ENCODE measurements at regions not wholly inside any gene's neighbourhood (a gene's known extent, or its start where the extent isn't known, plus 50 kb on each side); places are given as distances from the start of the nearest gene placed in this dataset.
A peak's percentile ranks its signal among the peaks of the same experiment; 100 is the strongest.

DNA sequence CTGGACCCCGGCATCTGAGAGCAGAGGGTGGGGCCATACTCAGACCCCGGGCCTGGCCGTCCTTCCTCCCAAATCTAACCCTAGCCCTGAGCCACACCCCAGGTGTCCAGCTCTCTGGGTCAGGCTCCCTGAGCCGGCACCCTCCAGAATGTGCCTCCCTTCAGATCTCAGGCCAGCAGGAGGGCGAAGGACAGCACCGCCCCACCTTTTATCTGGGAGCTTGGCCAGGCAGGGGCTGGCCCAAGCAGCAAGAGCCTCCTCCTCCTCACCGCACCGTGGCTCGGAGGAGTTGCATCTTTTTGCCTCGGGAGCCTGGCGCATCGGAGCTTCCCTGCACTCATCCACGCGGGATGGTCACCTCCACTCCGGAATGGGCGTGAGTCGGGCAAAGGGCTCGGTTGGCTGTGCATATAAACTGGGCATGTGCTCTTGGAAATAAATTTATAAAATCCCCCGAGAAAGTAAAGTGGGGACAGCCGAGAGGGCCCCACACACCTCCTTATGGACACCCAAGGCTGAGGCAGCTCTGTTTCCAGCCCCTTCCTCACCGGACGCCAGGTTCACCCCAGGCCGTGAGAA, 69.1 kb upstream of the CTDP1 start:
- Histone ChIP-seq H3K4me1 (ENCODE audit: control insufficient read depth, insufficient read depth, low read length) (peaks cover 5% of the 10 kb centered on the region), H3K27ac (ENCODE audit: low read length) (no peak overlapping the region), H3K4me3 (ENCODE audit: low read length) (no peak overlapping the region), H3K27me3 (ENCODE audit: control insufficient read depth, insufficient read depth, low read length) (peaks cover 23% of the 10 kb centered on the region), H3K9me3 (replicated peaks; ENCODE audit: control insufficient read depth, low read depth, low read length) (no peaks in the 10 kb centered on the region), H3K36me3 (ENCODE audit: control insufficient read depth, insufficient read depth, low read length) (no peaks in the 10 kb centered on the region)
- DNase-seq, result no peak
- WGBS (ENCODE audit: insufficient coverage), result 58% methylated on average over 9 of the region's 23 CpGs

DNA sequence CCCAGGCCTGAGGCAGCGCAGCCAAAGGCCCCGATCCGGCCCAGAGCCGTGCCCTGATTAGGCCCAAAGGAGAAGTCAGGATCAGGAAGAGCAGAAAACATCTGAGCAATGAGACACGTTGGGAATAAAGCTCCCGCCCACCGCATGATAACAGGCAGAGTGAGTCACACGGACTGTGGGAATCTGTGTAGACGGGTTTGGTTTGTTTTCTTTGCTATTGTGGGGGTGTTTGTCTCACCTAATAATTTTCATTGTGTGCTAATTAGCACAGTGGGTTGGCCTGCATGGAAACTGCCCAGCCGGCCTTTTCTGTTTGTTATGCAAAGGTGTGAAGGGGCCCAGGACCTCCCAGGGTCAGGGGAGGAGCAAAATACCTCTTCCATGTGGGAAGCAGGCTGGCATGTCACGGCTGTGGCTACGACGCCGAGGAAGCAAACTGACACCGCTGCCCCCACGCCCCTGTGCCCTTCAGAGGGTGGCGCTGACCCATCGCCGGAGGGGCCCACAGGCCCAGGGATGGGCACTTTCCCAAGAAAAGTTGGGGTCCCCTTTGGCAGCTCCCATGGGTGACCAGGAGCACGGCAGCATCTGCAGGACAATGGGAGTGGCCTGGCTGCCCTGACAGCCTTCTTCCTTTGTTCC, 68.4 kb upstream of the CTDP1 start:
- Histone ChIP-seq H3K36me3 (ENCODE audit: control insufficient read depth, insufficient read depth, low read length) (no peaks in the 10 kb centered on the region), H3K4me1 (ENCODE audit: control insufficient read depth, insufficient read depth, low read length) (peaks cover 4% of the 10 kb centered on the region), H3K27me3 (ENCODE audit: control insufficient read depth, insufficient read depth, low read length) (peaks cover 24% of the 10 kb centered on the region), H3K27ac (ENCODE audit: low read length) (no peak overlapping the region), H3K9me3 (replicated peaks; ENCODE audit: control insufficient read depth, low read depth, low read length) (no peaks in the 10 kb centered on the region), H3K4me3 (ENCODE audit: low read length) (no peak overlapping the region)
- DNase-seq, result peak; percentile 55
- 65% methylated on average over 11 of the region's 20 CpGs for WGBS (ENCODE audit: insufficient coverage)

DNA sequence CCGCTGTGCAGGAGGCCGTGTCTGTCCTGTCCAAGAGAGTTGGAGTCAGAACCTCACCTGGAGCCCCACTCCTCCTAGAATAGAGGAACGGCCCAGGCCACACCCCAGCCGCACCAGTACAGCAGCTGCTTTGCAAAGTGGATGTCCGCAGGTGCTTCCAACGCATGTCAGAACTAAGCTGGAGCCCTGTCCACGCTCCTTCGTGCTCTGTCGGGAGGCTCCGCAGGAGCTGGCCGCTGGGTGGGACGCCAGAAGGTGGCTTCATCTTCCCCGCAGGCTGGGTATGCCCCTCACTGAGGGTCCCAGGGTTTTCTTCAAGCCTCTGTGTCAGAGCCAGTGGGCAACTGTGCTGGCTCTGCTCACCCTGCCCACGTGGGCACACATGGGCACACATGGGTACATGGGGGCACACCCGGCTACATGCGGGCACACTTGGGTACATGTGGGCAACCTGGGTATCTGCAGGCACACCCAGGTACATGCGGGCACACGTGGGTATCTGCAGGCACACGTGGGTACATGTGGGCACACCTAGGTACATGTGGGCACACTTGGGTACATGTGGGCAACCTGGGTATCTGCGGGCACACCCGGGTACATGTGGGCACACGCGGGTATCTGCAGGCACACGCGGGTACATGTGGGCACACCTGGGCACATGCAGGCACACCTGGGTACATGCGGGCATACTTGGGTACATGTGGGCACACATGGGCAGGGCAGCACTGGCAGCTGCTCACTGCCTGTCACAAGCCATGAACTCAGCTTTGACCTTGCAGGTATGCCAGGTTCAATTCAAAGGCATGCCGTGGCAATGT, 67.1 kb upstream of the CTDP1 start:
- no peak for DNase-seq
- H3K4me1 ChIP-seq (ENCODE audit: control insufficient read depth, insufficient read depth, low read length), result peaks cover 4% of the 10 kb centered on the region

DNA sequence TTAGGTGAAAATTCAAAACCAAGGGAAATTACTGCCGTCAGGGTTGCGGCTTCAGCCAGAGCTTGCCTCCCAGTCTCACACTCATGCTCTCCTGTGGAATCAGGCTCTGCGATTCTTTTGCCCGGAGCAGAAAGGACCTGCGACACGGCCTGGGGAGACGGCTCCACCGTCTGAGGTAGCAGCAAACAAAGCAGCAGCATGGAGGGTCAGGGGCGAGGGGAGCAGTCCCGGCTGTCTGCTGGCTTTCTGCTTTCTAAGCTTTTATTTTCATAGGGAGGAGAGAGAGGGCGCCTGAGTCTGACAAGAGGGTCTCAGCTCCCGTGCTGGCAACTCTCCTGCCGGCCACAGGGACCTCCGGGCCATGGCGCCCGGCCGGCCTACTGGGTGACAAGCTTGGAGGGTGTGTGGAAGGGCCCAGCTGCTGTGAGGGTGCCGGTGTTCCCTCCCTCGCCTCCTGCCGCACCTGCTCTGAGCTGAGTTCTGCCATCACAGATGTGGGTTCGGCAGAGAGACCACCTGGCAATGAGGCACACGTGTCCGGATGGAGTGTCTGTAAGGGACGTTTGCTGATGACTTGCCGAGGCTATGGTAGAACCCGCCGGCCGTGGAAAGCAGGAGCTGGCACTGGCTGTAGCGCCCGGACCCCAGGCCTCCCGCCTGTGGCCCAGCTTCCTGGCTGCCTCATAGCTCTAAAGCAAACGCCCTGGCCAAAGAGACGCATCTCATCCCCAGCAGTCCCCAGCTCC, 66.2 kb upstream of the CTDP1 start:
- Histone ChIP-seq H3K36me3 (ENCODE audit: control insufficient read depth, insufficient read depth, low read length) (no peaks in the 10 kb centered on the region), H3K4me1 (ENCODE audit: control insufficient read depth, insufficient read depth, low read length) (peaks cover 4% of the 10 kb centered on the region), H3K4me3 (ENCODE audit: low read length) (no peak overlapping the region), H3K27ac (ENCODE audit: low read length) (no peak overlapping the region), H3K9me3 (replicated peaks; ENCODE audit: control insufficient read depth, low read depth, low read length) (no peaks in the 10 kb centered on the region), H3K27me3 (ENCODE audit: control insufficient read depth, insufficient read depth, low read length) (peaks cover 27% of the 10 kb centered on the region)
- 69% methylated on average over 22 of the region's 33 CpGs for WGBS (ENCODE audit: insufficient coverage)
- DNase-seq, result no peak

More for the DNA sequence above, 67.1 kb upstream of the CTDP1 start:
- H3K36me3 ChIP-seq (ENCODE audit: control insufficient read depth, insufficient read depth, low read length), result no peaks in the 10 kb centered on the region
- H3K27ac ChIP-seq (ENCODE audit: low read length), result no peak overlapping the region
- peaks cover 27% of the 10 kb centered on the region for H3K27me3 ChIP-seq (ENCODE audit: control insufficient read depth, insufficient read depth, low read length)
- no peak overlapping the region for H3K4me3 ChIP-seq (ENCODE audit: low read length)
- WGBS (ENCODE audit: insufficient coverage), result 89% methylated on average over 27 of the region's 27 CpGs
- no peaks in the 10 kb centered on the region for H3K9me3 ChIP-seq (replicated peaks; ENCODE audit: control insufficient read depth, low read depth, low read length)

DNA sequence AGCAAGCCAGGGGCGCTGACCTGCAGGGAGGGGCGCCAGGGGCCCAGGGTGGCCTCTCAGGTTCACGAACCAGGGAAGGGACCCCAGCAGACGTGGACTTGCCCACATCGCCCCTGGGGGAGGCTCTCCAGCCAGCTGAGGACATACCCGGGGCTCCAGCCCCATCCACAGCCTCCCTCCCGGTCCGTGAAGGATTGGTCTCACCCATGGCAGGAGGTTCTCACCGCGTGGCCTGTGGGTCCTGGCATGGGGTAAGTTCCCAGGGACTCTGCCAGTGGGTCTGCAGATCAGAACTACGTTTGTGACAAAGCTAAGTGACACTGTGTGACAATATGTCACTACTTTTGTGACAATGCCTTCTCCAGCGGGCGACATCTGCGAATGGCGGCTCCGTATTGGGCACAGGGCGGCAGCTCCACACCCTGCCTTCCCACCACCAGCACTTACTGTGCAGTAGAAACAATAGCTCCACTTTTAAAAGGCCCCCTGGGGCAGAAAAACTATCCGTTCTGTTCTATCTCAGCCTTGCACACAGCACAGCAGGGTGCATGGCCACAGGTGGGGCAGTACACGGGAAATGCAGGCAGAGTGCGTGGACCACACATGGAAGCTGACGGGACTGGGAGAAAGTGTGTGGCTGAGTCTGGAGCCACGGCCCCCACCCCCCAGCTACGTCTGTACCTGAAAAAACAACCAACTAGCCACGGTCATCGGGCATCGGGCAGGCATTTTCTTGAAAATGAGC, 65.2 kb upstream of the CTDP1 start:
- 81% methylated on average over 22 of the region's 26 CpGs for WGBS (ENCODE audit: insufficient coverage)
- no peak for DNase-seq
- H3K4me1 ChIP-seq (ENCODE audit: control insufficient read depth, insufficient read depth, low read length), result peaks cover 4% of the 10 kb centered on the region

DNA sequence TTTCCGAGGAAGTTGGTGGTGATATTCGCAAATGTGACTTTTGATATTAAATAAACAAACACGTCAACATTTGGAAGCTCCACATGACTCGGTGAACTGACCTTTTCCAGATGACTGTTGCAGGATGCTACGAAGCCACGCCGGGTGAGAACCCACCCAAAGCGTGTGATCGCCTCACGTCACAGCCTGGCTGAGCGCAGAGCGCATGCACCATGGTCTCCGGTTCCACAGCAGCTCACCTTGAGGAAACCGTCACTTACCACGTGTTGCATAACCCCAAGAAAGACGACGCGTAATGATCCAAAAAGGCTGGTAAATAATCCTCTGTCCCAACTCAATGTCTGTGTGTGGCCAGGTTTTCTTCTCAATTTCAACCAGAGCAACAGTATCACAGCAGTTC, 64.5 kb upstream of the CTDP1 start:
- H3K4me3 ChIP-seq (ENCODE audit: low read length), result no peak overlapping the region

More for the DNA sequence above, 65.2 kb upstream of the CTDP1 start:
- Histone ChIP-seq H3K36me3 (ENCODE audit: control insufficient read depth, insufficient read depth, low read length) (no peaks in the 10 kb centered on the region), H3K27ac (ENCODE audit: low read length) (no peak overlapping the region), H3K4me3 (ENCODE audit: low read length) (no peak overlapping the region), H3K27me3 (ENCODE audit: control insufficient read depth, insufficient read depth, low read length) (peaks cover 20% of the 10 kb centered on the region), H3K9me3 (replicated peaks; ENCODE audit: control insufficient read depth, low read depth, low read length) (no peaks in the 10 kb centered on the region)

DNA sequence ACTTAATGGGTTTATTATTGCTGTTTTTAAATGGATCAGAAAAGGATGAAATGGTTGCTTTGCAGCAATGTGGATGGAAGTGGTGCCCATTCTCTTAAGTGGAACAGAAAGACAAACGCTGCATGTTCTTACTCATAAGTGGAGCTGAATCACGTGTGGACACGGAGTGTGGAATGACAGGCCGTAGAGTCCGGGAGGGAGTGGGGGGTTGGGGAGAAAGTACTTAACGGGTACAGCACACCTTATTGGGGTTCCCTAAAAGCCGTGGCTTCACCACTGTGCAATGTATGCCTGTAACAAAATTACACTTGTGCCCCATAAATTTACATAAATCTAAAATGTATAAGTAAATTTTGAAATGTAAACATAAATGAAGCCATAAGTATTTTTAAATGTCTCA, 64.0 kb upstream of the CTDP1 start:
- H3K4me3 ChIP-seq (ENCODE audit: low read length), result no peak overlapping the region
- peaks cover 4% of the 10 kb centered on the region for H3K4me1 ChIP-seq (ENCODE audit: control insufficient read depth, insufficient read depth, low read length)
- no peak for DNase-seq
- H3K27me3 ChIP-seq (ENCODE audit: control insufficient read depth, insufficient read depth, low read length), result peaks cover 16% of the 10 kb centered on the region
- WGBS (ENCODE audit: insufficient coverage), result 63% methylated on average over 2 of the region's 7 CpGs
- no peak overlapping the region for H3K27ac ChIP-seq (ENCODE audit: low read length)
- peaks cover 3% of the 10 kb centered on the region for H3K9me3 ChIP-seq (replicated peaks; ENCODE audit: control insufficient read depth, low read depth, low read length)
- H3K36me3 ChIP-seq (ENCODE audit: control insufficient read depth, insufficient read depth, low read length), result no peaks in the 10 kb centered on the region

More for the DNA sequence above, 64.5 kb upstream of the CTDP1 start:
- H3K27me3 ChIP-seq (ENCODE audit: control insufficient read depth, insufficient read depth, low read length), result peaks cover 16% of the 10 kb centered on the region
- H3K4me1 ChIP-seq (ENCODE audit: control insufficient read depth, insufficient read depth, low read length), result peaks cover 4% of the 10 kb centered on the region
- no peak overlapping the region for H3K27ac ChIP-seq (ENCODE audit: low read length)
- 76% methylated on average over 15 of the region's 18 CpGs for WGBS (ENCODE audit: insufficient coverage)
- peaks cover 3% of the 10 kb centered on the region for H3K9me3 ChIP-seq (replicated peaks; ENCODE audit: control insufficient read depth, low read depth, low read length)
- H3K36me3 ChIP-seq (ENCODE audit: control insufficient read depth, insufficient read depth, low read length), result no peaks in the 10 kb centered on the region
- no peak for DNase-seq

DNA sequence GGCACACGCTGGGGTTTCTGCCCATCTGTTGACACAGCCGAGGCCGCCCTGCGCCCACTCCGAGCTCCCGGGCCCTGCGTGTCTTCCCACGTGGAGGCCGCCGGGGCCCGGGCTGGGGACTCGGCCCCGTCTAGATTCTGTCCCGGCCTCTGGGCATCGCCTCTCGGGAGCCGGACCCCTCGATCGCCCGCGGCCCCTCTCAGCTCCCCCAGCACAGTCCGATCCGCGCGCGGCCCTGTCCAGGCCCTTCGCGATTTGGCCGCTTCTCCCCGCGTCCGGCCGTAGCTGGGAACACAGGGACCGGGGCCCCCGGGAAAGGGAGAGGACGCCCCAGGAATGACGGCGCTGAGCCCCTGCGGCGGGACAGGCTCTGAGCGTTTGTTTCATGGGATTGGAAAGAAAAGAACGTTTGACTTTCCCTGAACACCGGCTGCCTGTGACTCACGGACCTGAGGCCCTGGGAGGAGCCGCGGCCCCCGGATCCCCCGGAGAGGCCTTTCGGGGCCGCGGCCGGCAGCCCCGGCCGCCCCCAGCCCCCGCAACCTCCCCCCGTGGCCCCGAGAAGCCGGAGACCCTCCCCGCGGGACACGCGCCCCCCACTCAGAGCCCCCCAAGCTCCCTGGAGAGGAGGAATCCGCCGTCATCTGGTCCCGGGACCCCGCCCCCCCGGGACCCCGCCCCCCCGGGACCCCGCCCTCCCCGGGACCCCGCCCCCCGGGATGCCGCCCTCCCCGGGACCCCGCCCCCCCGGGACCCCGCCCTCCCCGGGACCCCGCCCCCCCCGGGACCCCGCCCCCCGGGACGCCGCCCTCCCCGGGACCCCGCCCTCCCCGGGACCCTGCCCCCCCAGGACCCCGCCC, 62.7 kb upstream of the CTDP1 start:
- peak; percentile 35 for DNase-seq

More for the DNA sequence above, 62.7 kb upstream of the CTDP1 start:
- Histone ChIP-seq H3K9me3 (replicated peaks; ENCODE audit: control insufficient read depth, low read depth, low read length) (peaks cover 3% of the 10 kb centered on the region), H3K4me1 (ENCODE audit: control insufficient read depth, insufficient read depth, low read length) (no peaks in the 10 kb centered on the region), H3K36me3 (ENCODE audit: control insufficient read depth, insufficient read depth, low read length) (no peaks in the 10 kb centered on the region), H3K4me3 (ENCODE audit: low read length) (peak overlapping the region; percentile 19), H3K27me3 (ENCODE audit: control insufficient read depth, insufficient read depth, low read length) (peaks cover 23% of the 10 kb centered on the region), H3K27ac (ENCODE audit: low read length) (no peak overlapping the region)
- 52% methylated on average over 40 of the region's 89 CpGs for WGBS (ENCODE audit: insufficient coverage)
